ENCODE measurements at regions not wholly inside any gene's neighbourhood (a gene's known extent, or its start where the extent isn't known, plus 50 kb on each side); places are given as distances from the start of the nearest gene placed in this dataset.

- no CpG with 5 or more reads among the region's 5 CpGs for WGBS (ENCODE audit: extremely low coverage, insufficient read length, low lambda C conversion rate)
- no peaks in the 10 kb centered on the region for H3K4me1 Mint-ChIP-seq
- no peaks in the 10 kb centered on the region for H3K9me3 Mint-ChIP-seq
- Histone ChIP-seq H3K9ac (ENCODE audit: extremely low read depth, insufficient read length, low read length) (no peak overlapping the region), H3K4me2 (ENCODE audit: insufficient read depth, insufficient read length, low read length) (no peak overlapping the region), H4K5ac (ENCODE audit: insufficient read length, low read depth, low read length) (no peak overlapping the region), H3K23me2 (ENCODE audit: insufficient read length, low read depth, low read length, poor library complexity, severe bottlenecking) (no peaks in the 10 kb centered on the region), H3K9me3 (ENCODE audit: control insufficient read depth, low read depth, low read length) (no peaks in the 10 kb centered on the region), H2BK5ac (ENCODE audit: insufficient read length, low read length) (no peak overlapping the region), H3K27ac (ENCODE audit: insufficient read length, low read depth, low read length) (no peak overlapping the region), H2BK12ac (ENCODE audit: insufficient read length, low read depth, low read length) (no peak overlapping the region), H2AK5ac (ENCODE audit: insufficient read length, low read length) (no peak overlapping the region), H3T11ph (ENCODE audit: low read length) (no peak overlapping the region), H3K18ac (ENCODE audit: insufficient read length, low read depth, low read length) (no peak overlapping the region), H4K20me1 (ENCODE audit: control insufficient read depth, insufficient read depth, insufficient read length) (no peaks in the 10 kb centered on the region), H3K23ac (ENCODE audit: insufficient read length, low read depth, low read length) (no peak overlapping the region), H3K27me3 (ENCODE audit: insufficient read depth, low read length) (no peaks in the 10 kb centered on the region), H4K8ac (replicated peaks; ENCODE audit: insufficient read length, low read depth, low read length) (no peak overlapping the region), H3K79me2 (ENCODE audit: insufficient read depth, low read length) (no peaks in the 10 kb centered on the region), H3K14ac (ENCODE audit: insufficient read depth, low read length) (no peak overlapping the region), H4K91ac (ENCODE audit: insufficient read length, low read depth, low read length) (no peak overlapping the region), H2BK20ac (ENCODE audit: low read depth, low read length, poor library complexity, severe bottlenecking) (no peak overlapping the region), H3K56ac (ENCODE audit: insufficient read length, low read depth, low read length) (no peak overlapping the region), H2AFZ (ENCODE audit: low read length) (no peak overlapping the region), H2BK15ac (ENCODE audit: low read depth, low read length) (no peak overlapping the region), H3K4me1 (ENCODE audit: insufficient read depth, low read length) (no peaks in the 10 kb centered on the region), H3K4ac (ENCODE audit: low read depth, low read length) (no peak overlapping the region), H3K79me1 (ENCODE audit: insufficient read depth, low read depth, low read length, poor library complexity, severe bottlenecking) (no peaks in the 10 kb centered on the region), H2BK120ac (ENCODE audit: low read depth, low read length, poor library complexity, severe bottlenecking) (no peak overlapping the region)
- H3K4me3 Mint-ChIP-seq: no peak overlapping the region
- no peak for DNase-seq
- no peak overlapping the region for H3K27ac Mint-ChIP-seq
- H3K36me3 Mint-ChIP-seq (ENCODE audit: insufficient read depth in 1 of 3, low read depth in 3 of 3): no peaks in the 10 kb centered on the region
- TF ChIP-seq CTCF (conservative IDR thresholded peaks at IDR 0.05): no peak
- no peaks in the 10 kb centered on the region for H3K27me3 Mint-ChIP-seq (ENCODE audit: low read depth)
Measured at GRCh38 chr2:17231394-17231965, 286.8 kb downstream of the RAD51AP2 start.

Data from H9 (cell line).